ENCODE measurements at regions not wholly inside any gene's neighbourhood (a gene's known extent, or its start where the extent isn't known, plus 50 kb on each side); places are given as distances from the start of the nearest gene placed in this dataset.

- DNase-seq = no peak
Observed at GRCh38 chr10:2300231-2300630, 562.9 kb upstream of the ADARB2 start.

GRCh38 chr10:2296179-2296891, 559.0 kb upstream of the ADARB2 start:
- no peak for DNase-seq

DNA sequence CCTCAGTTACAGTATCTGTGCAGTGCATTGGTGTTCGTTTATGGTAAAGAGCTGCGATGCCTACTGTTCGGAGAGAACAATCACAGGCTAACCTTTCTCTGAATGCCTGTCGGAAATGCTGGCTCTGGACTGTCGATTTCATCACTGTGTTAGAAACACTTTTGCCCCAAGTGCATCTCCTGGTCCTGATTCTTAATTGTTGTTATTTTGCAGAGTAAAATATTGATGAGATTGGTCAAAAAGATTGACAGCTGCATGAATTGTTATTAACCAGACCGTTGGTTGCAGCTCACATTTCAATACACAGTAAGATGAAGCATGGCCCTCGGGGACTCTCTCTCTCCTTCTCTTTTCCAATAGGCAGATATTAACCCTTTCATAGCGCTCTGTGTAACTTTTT, 557.4 kb upstream of the ADARB2 start:
- DNase-seq = no peak

DNA sequence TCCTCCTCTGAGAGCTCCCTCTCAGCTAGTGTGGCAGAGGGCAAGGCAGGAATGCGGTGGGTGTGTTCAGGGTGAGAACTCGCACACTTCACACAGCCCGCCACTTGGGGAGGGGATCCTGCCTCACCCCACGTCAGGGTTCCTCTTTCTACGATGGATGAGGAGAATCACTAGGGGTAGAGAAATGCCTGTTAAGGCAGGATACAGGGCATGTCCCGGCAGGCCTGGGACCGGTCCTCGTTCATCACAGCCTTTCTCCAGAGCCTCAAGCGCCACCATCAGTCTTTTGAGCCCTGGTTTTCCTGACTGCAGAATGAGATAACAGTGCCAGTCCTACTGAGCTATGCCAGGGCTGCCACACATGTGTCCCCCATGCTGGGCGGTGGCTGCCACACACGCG, 546.7 kb upstream of the ADARB2 start:
- no peak for DNase-seq

GRCh38 chr10:2282202-2282601, 544.9 kb upstream of the ADARB2 start:
- DNase-seq = no peak

- no peak for DNase-seq
Observed at GRCh38 chr10:2280713-2281300, 543.5 kb upstream of the ADARB2 start.

DNA sequence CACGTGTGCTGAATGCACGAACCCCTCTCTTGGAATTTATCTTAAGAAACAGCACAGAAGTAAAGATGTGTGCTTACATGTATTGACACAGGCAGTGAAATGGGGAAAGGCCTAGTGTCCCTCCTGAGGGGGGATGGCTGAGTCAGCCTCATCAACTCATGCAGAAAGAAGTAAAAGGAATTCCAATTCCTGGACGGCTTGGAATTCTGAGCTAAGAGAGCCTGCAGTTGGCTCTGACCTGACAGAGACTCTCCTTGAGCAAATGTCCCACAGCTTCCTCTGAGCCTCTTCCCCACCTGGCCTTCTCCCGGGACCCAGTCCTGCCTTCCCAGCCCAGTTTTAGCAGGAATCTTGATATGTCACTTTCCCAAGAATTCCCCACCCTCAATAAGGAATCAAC, 542.4 kb upstream of the ADARB2 start:
- DNase-seq = no peak

- no peak for DNase-seq
Observed at GRCh38 chr10:2278363-2278762, 541.0 kb upstream of the ADARB2 start.

- DNase-seq = no peak
Observed at GRCh38 chr10:2263561-2263960, 526.2 kb upstream of the ADARB2 start.

DNA sequence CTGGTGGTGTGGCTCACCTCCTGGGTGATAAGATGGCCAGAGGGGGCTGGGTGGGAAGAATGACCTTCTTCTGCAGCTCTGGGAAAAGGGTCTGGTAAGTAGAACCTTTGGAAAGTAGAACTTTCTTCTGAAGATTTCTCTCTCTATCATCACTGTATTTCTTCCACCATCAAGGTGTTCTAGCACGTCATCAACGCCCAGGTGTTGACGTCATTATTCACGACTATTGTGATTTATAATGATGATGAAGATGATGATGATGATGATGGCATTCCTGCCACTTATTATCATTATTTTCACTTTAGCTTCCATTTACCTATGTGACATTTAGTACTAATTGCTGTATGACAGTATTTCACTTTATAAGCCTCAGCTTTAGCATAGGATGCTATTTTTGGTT, 525.6 kb upstream of the ADARB2 start:
- no peak for DNase-seq

- DNase-seq = no peak
Observed at GRCh38 chr10:2262333-2262732, 525.0 kb upstream of the ADARB2 start.

DNA sequence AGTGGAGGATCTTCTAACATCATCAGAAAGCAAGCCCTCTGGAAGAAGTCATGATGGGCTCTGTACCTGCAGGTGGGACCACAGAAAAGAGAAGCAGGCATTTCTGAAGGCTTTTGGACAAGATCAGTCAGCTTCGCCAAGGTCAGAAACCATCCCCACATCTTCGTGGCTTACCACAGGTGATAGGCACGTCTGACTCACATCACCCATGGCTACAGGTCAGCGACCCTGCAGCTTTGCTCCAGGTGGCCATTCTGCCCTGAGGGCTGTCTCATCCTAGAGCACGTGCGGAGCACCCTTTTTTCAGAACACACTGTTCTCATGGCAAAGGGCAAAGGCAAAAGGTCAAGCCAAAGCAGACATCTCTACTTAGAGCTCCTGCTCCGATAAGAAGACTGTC, 518.9 kb upstream of the ADARB2 start:
- no peak for DNase-seq

DNA sequence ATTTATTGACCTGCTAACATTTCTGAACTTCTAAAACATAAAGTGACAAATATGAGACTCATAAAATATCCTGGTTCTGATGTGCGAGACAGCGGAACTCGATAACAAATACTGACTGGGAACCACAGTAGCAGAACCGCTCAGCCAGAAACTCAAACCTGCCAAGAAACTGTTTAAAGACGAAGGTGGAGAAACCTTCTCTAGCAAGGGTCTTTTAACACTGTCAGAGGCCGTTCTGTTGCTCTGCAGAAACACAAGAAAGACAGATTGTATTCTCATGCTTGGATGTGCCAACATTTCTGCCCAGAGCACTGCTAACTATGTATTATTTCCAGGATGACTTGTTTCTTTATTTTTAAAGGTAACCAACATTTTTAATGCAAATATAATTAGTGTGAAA, 514.8 kb upstream of the ADARB2 start:
- DNase-seq = no peak

DNA sequence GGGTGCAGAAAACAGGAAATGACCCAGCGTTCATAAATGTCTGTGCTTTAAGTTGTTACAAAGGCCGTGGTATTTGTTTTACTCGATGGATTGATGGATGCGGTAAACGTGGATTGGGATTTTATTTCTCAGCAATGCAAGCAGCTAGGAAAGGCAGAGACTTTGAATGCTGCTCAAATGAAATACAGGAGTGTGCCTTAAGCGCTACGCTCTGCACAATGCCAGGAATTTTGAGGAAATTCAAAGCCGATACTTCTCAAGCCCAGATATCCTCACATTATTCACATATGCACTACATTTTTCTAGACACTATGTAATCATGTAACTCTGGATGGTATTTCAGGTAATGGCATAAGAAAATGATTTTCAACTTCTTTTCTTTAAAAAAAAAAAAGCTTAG, 514.3 kb upstream of the ADARB2 start:
- DNase-seq = no peak

DNA sequence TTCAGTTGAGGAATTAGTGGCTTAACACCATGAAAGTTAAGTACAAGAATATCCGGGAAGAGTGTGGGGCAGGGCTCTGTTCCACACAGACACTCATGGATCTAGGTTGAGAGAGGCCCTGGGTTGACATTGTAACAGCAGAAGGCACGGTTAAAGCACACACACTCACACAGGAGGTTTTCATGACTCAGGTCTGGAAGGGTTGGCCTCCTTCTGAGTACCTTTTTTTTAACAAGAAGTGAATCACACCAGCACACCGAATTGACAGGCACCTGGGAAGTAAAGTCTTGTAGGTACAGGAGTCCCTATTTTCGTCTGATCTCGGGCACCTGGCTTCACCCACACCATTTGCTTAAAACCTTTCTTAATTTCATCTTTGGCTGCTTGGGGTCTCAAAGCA, 509.4 kb upstream of the ADARB2 start:
- no peak for DNase-seq

- DNase-seq = no peak
Observed at GRCh38 chr10:2245580-2245979, 508.3 kb upstream of the ADARB2 start.

DNA sequence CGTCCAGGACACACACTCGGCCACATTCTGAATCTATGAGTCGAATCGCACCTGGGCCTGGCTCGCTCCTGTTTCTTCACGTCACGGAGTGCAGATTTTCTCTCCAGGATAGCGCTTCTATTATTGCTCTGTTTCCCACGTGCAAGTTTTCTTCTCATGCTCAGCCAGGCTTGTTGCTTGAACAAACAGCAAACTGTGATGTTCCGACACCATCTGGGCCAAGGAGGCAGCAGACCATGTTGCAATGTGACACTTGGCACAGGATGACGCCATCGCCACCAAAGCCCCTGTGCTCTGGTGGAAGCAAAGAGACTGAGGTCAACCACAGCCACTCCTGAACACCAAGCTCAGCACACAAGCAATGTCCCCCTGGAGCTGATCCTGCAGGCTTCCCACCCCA, 507.1 kb upstream of the ADARB2 start:
- no peak for DNase-seq

DNA sequence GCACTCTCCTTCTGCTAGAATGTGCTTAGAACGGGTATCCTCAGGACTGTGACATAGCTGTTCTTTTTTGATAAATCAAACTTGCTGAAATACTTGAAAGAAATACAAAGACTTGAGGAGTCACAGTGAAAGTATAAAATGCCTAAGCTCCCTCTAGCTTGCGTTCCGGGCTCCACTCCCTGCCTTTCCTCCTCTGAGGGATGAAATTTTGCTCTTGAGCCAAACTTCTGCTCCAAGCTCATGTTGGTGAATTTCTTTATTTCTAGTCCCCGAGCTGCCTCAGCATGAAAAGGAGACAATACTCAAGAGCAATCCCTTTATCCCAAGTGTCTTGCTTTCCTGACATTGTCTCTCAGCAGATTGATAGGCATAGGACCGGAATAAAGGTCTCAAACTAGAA, 499.6 kb upstream of the ADARB2 start:
- DNase-seq = no peak

DNA sequence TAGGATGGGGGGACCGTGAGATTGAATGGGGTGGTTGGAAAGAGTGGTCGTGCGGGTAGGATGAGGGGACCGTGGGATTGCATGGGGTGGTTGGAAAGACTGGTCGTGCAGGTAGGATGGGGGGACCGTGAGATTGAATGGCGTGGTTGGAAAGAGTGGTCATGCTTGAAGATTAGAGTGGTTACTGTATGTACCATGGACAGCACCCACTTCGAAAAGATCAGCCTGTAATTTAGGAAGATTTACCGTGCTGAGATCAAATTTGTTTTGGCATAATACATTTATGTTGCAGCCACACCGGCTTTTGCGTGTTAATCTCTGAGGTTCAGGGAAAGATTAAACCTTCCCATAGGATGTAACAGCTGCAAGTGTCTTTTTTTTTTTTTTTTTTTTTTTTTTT, 495.2 kb upstream of the ADARB2 start:
- DNase-seq = no peak

DNA sequence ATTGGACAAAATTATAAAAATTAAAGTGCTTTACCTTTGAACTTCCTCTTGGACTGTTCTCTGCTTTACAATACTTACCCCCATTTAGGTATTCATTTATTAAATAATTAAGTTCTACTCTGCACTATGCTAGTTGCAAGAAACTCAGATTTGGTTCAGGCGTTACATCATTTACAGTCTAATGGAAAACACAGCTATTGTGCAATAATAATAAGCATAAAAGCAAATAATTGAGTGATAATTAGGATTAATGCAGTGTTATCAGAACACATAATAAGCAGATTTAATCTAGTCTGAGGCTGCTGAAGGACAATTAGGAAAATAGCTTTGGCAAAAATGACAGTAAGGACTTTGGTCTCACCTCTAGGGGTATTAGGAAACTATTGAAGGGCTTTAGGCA, 493.2 kb upstream of the ADARB2 start:
- no peak for DNase-seq

DNA sequence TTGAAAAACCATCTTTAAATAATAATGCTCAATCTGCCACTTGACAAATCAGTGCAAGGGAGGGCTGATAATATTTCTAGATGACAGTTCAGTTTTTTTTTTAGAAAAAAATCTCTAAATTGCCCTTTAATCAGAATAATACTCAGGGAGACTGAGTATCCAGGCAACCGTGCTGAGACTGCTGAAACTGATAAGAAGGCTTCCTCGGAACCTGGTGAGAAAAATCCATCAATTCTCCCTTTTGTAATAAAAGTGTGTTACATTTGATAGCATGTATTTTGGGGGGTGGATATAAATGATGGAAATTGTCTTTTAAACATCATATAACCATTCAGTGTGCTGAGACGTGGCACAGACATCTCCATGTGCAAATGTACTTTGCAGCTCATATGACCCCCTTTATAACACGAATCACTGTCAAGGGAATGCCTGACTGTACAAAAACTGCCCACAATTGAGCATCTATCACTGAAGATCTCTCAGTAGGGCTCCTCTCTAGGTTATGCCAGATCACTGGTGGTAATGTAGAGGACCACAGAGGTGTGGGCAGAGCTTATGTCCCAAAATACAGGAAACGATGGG, 491.1 kb upstream of the ADARB2 start:
- DNase-seq = no peak

DNA sequence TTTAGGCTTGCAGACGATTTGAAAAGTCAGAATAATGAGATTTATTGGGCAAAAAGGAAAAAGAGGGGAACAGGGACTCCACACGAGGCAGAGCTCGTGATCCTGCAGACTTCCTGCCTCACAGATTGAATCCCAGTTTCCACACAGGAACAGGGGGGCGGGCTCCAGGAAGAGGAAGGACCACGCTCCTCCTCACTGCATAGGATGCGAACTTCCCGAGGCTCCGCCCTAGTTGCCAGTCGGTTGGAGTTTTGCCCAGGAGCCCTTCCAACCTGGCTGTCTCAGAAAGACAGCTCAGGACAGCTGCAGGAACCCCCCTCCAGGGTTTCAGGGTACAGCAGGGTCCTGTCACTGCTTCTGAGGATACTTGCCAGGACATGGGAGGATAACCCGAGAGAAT, 488.3 kb upstream of the ADARB2 start:
- no peak for DNase-seq

- DNase-seq = no peak
Observed at GRCh38 chr10:2223548-2224320, 486.4 kb upstream of the ADARB2 start.

- DNase-seq = no peak
Observed at GRCh38 chr10:2222631-2223030, 485.3 kb upstream of the ADARB2 start.

Data from NCI-H187 treated with DMSO at 0.1 percent for 48 hours (cell line).